Lower leg skin (tissue), 3 donors: ENCODE measurements at regions not wholly inside any gene's neighbourhood (a gene's known extent, or its start where the extent isn't known, plus 50 kb on each side); places are given as distances from the start of the nearest gene placed in this dataset.

Experiments
- CTCF ChIP-seq, 3 donors: fragments of 450-650 bp; IDR thresholded peaks; one replicate each; pipeline ENCODE4 v1.5.1; 2016; ENCODE audit warnings: antibody characterized with exemption in 3 of 3, mild to moderate bottlenecking in 3 of 3, moderate library complexity in 2 of 3
- POLR2A ChIP-seq, 2 donors: fragments of 450-650 bp; IDR thresholded peaks; one replicate each; pipeline ENCODE4 v1.6.1; 2016 to 2017; ENCODE audit warnings: antibody characterized with exemption in 2 of 2, mild to moderate bottlenecking in 1 of 2, moderate library complexity in 1 of 2

DNA sequence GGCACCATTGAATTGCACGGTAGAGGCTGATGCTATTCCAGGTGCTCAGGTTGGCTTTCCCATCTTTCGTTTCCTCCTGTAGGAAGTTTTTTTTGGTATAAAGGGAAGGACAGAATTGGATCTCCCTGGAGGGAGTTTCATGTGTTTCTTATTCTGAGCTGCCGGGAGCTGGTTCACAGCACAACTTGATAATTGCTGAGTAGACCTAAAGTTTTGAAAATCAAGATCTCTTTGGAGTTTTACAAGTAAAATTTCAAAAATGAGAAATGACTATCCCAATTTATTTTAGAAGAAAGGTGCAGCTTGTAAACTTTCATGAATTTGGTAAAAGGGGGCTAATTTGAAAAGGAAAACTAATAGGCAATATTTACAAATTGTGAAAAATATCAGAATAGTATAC, 125.2 kb upstream of the ESR1 start:
- TF ChIP-seq CTCF (IDR thresholded peaks at IDR 0.05) (no peak), POLR2A (IDR thresholded peaks at IDR 0.05) (no peak)
